HCT116 (cell line): ENCODE measurements at regions not wholly inside any gene's neighbourhood (a gene's known extent, or its start where the extent isn't known, plus 50 kb on each side); places are given as distances from the start of the nearest gene placed in this dataset.

Experiments
- EGR1 ChIP-seq: IDR thresholded peaks from 2 replicates; pipeline ENCODE4 v1.6.1; 2012; ENCODE audit warnings: low read depth
- EZH2 ChIP-seq: fragments of 200-600 bp; sonication (generic); IDR thresholded peaks from 2 replicates; pipeline ENCODE4 v1.6.1; 2017; ENCODE audit warnings: antibody characterized with exemption, mixed run types
- FOSL1 ChIP-seq: IDR thresholded peaks from 2 replicates; pipeline ENCODE4 v1.6.1; 2012; ENCODE audit warnings: low read depth
- POLR2A ChIP-seq: IDR thresholded peaks from 2 replicates; pipeline ENCODE4 v1.7.0; 2011; ENCODE audit warnings: borderline replicate concordance; ENCODE audit not compliant: insufficient read depth, insufficient read length; ENCODE audit errors: extremely low read depth
- TCF7L2 ChIP-seq: IDR thresholded peaks from 2 replicates; pipeline ENCODE4 v1.7.0; 2011; ENCODE audit warnings: borderline replicate concordance, inconsistent platforms; ENCODE audit not compliant: insufficient read depth, insufficient read length; ENCODE audit errors: extremely low read depth
- YY1 ChIP-seq: IDR thresholded peaks from 2 replicates; pipeline ENCODE4 v1.6.1; 2011; ENCODE audit warnings: low read length, low read depth, moderate library complexity, mild to moderate bottlenecking; ENCODE audit not compliant: insufficient replicate concordance; ENCODE audit errors: extremely low read depth
- ZNF274 ChIP-seq: fragments of 200-500 bp; sonication (Bioruptor generic); IDR thresholded peaks from 2 replicates; pipeline ENCODE4 v1.6.1; 2014; ENCODE audit warnings: mild to moderate bottlenecking, low read depth, low read length, inconsistent platforms
- TF ChIP-seq, protein P1 (sequence below), 3 experiments: fragments of 200-600 bp in 1 of 3; sonication (generic) in 1 of 3; IDR thresholded peaks in 2 of 3; conservative IDR thresholded peaks in 1 of 3; 2 replicates each; pipeline ENCODE4 v1.5.1; 2012 to 2017; ENCODE audit warnings: low read depth in 2 of 3, low read length in 2 of 3, antibody characterized with exemption in 1 of 3, borderline replicate concordance in 1 of 3, control low read depth in 1 of 3, mild to moderate bottlenecking in 1 of 3, mixed read lengths in 1 of 3, mixed run types in 1 of 3, moderate library complexity in 1 of 3; ENCODE audit not compliant: insufficient read depth in 1 of 3

DNA sequence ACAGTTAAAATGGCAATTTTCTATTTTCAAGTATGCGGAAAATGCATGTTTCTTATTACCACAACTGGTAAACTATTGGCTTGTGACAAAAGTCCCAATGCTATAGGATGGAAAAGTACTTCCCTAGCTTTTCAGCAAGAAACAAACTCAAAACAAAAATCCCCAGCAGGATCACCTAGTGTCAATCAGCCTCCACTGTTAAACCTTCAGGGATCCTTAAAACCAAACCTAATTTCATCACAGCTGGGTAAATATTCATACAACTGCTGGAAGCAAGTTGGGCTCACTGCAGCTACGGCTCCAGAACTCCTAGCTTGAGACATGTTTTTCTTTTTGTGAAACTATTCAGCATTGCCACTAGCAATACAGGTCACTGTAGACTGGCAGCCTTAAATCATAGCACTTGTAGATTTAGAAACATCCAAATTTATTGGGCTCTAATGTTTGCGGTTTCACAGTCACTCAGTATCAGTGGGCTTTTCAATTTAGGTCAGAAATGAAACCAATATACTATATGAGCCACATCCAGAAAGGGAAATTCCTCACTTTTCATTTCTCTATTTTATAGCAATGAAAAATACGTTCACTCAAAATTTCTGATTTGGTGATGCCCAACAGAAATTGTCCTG, 145.2 kb upstream of the ANK3 start:
- TF ChIP-seq EZH2 (no peak), FOSL1 (no peak), ZNF274 (no peak), YY1 (no peak), EGR1 (no peak), POLR2A (no peak), TCF7L2 (no peak)
- TF ChIP-seq, protein P1, sequence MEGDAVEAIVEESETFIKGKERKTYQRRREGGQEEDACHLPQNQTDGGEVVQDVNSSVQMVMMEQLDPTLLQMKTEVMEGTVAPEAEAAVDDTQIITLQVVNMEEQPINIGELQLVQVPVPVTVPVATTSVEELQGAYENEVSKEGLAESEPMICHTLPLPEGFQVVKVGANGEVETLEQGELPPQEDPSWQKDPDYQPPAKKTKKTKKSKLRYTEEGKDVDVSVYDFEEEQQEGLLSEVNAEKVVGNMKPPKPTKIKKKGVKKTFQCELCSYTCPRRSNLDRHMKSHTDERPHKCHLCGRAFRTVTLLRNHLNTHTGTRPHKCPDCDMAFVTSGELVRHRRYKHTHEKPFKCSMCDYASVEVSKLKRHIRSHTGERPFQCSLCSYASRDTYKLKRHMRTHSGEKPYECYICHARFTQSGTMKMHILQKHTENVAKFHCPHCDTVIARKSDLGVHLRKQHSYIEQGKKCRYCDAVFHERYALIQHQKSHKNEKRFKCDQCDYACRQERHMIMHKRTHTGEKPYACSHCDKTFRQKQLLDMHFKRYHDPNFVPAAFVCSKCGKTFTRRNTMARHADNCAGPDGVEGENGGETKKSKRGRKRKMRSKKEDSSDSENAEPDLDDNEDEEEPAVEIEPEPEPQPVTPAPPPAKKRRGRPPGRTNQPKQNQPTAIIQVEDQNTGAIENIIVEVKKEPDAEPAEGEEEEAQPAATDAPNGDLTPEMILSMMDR (IDR thresholded peaks at IDR 0.05 in 2 of 3, conservative IDR thresholded peaks at IDR 0.05 in 1 of 3; ENCODE audit: borderline replicate concordance in 1 of 3, insufficient read depth in 1 of 3, low read depth in 2 of 3, low read length in 2 of 3) = no peak
